Hepatocyte (in vitro differentiated cells): ENCODE measurements at regions not wholly inside any gene's neighbourhood (a gene's known extent, or its start where the extent isn't known, plus 50 kb on each side); places are given as distances from the start of the nearest gene placed in this dataset.

Experiments used
- DNase-seq: peaks from one replicate; pipeline ENCODE4 v3.0.0-alpha.2; 2016; ENCODE audit warnings: low spot score
- H2AFZ ChIP-seq: fragments of 200-600 bp; sonication (generic); 2 replicates; pipeline ENCODE4 v1.6.0; 2016; ENCODE audit warnings: antibody characterized with exemption, mild to moderate bottlenecking
- H3K27ac ChIP-seq: fragments of 200-600 bp; sonication (generic); 2 replicates; pipeline ENCODE4 v1.5.1; 2016; ENCODE audit warnings: mild to moderate bottlenecking
- H3K27me3 ChIP-seq: fragments of 200-600 bp; sonication (generic); 2 replicates; pipeline ENCODE4 v1.6.1; 2016
- H3K36me3 ChIP-seq: fragments of 200-600 bp; sonication (generic); replicated peaks from 2 replicates; pipeline ENCODE4 v1.5.1; 2016; ENCODE audit warnings: low read depth; ENCODE audit not compliant: insufficient read depth
- H3K4me1 ChIP-seq: fragments of 200-600 bp; sonication (generic); 2 replicates; pipeline ENCODE4 v1.5.1; 2016; ENCODE audit warnings: mild to moderate bottlenecking, moderate library complexity; ENCODE audit not compliant: insufficient read depth
- H3K4me2 ChIP-seq: fragments of 200-600 bp; sonication (generic); 2 replicates; pipeline ENCODE4 v1.6.0; 2016
- H3K4me3 ChIP-seq: fragments of 200-600 bp; sonication (generic); 2 replicates; pipeline ENCODE4 v1.5.1; 2016; ENCODE audit warnings: mild to moderate bottlenecking
- H3K79me2 ChIP-seq: fragments of 200-600 bp; sonication (generic); 2 replicates; pipeline ENCODE4 v1.6.0; 2017; ENCODE audit warnings: mild to moderate bottlenecking
- H3K9me2 ChIP-seq: fragments of 200-600 bp; sonication (generic); replicated peaks from 2 replicates; pipeline ENCODE4 v1.6.0; 2017; ENCODE audit warnings: mild to moderate bottlenecking; ENCODE audit not compliant: insufficient read depth
- H3K9me3 ChIP-seq: fragments of 200-600 bp; sonication (generic); 2 replicates; pipeline ENCODE4 v1.5.1; 2016; ENCODE audit warnings: low read depth, mild to moderate bottlenecking
- H4K20me1 ChIP-seq: fragments of 200-600 bp; sonication (generic); 2 replicates; pipeline ENCODE4 v1.6.0; 2016; ENCODE audit warnings: mild to moderate bottlenecking; ENCODE audit not compliant: insufficient read depth, poor library complexity, severe bottlenecking
- EZH2 ChIP-seq: fragments of 200-600 bp; sonication (generic); IDR thresholded peaks from 2 replicates; pipeline ENCODE4 v1.6.1; 2016; ENCODE audit warnings: antibody characterized with exemption, mild to moderate bottlenecking, borderline replicate concordance
- EZH2phosphoT487 ChIP-seq: fragments of 200-600 bp; sonication (generic); IDR thresholded peaks from one replicate; pipeline ENCODE4 v1.6.1; 2018; ENCODE audit warnings: antibody characterized with exemption, mild to moderate bottlenecking, low read depth, moderate library complexity; ENCODE audit not compliant: unreplicated experiment, severe bottlenecking
- WGBS: methylation state at CpG from one replicate; pipeline ENCODE4 v1.1.6; 2016; ENCODE audit warnings: low lambda C conversion rate; ENCODE audit errors: missing lambda C conversion rate; 5-methylcytosine and 5-hydroxymethylcytosine counted together
- TF ChIP-seq, protein P1 (sequence below): fragments of 200-600 bp; sonication (generic); IDR thresholded peaks from 2 replicates; pipeline ENCODE4 v1.5.1; 2016; ENCODE audit warnings: antibody characterized with exemption, mild to moderate bottlenecking; ENCODE audit not compliant: poor library complexity

DNA sequence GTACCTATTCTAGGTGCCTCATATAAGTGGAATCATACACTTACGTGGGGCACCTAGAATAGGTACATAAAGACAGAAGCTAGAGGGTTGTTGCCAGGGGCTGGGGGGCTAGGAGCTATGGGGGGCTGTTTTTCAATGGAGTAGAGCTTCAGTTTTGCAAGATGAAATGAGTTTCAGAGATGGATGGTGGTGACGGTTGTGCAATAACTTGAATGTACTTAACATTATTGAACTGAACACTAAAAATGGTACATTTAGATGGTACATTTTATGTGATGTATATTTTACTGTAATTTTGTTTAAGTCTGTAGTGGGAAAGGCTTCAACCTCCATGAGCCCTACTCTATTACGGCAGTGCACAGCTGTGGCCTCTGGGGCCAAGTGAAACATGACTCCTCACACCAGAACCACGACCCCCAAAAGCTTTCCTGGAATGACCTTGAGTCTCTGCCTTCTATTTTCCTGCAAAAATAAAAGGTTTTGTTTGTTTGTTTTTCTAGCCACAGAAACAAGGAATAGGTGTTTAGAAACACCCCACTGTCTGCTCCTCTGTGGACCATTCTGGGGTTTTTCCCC is 147.3 kb upstream of the PLXNA4 start:
- Histone ChIP-seq H2AFZ (no peak overlapping the region), H3K9me2 (no peaks in the 10 kb centered on the region), H3K4me2 (no peak overlapping the region), H3K9me3 (no peaks in the 10 kb centered on the region), H3K27me3 (no peaks in the 10 kb centered on the region), H3K27ac (no peak overlapping the region), H4K20me1 (no peaks in the 10 kb centered on the region), H3K4me3 (no peak overlapping the region), H3K79me2 (no peaks in the 10 kb centered on the region), H3K4me1 (no peaks in the 10 kb centered on the region), H3K36me3 (no peaks in the 10 kb centered on the region)
- TF ChIP-seq EZH2phosphoT487 (no peak), EZH2 (no peak)
- TF ChIP-seq, protein P1, sequence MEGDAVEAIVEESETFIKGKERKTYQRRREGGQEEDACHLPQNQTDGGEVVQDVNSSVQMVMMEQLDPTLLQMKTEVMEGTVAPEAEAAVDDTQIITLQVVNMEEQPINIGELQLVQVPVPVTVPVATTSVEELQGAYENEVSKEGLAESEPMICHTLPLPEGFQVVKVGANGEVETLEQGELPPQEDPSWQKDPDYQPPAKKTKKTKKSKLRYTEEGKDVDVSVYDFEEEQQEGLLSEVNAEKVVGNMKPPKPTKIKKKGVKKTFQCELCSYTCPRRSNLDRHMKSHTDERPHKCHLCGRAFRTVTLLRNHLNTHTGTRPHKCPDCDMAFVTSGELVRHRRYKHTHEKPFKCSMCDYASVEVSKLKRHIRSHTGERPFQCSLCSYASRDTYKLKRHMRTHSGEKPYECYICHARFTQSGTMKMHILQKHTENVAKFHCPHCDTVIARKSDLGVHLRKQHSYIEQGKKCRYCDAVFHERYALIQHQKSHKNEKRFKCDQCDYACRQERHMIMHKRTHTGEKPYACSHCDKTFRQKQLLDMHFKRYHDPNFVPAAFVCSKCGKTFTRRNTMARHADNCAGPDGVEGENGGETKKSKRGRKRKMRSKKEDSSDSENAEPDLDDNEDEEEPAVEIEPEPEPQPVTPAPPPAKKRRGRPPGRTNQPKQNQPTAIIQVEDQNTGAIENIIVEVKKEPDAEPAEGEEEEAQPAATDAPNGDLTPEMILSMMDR = no peak
- WGBS = 67% methylated on average over 4 of the region's 4 CpGs
- DNase-seq = no peak

DNA sequence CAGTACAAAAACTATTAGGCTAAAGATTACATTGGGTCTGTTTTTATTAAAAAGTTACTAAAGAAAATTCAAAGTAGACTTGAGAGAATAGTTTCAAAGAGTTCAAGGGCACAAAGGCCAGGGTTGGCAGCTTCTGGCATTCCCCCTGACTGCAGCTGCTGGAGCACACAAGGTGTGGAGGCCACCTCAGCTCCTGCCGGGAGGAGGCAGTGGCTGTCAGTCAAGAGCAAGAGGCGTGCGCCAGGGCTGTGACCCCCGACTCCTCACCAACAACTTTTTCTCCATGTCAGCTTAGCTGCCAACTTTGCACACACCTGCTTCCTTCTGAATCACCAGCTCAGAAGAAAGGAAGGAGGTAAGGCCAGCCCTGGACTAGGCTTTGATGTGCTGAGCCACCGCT is 144.6 kb upstream of the PLXNA4 start:
- Histone ChIP-seq H3K4me1 (no peaks in the 10 kb centered on the region), H3K4me3 (no peak overlapping the region), H3K4me2 (no peak overlapping the region), H3K79me2 (no peaks in the 10 kb centered on the region), H3K9me3 (no peaks in the 10 kb centered on the region), H4K20me1 (no peaks in the 10 kb centered on the region), H3K27ac (no peak overlapping the region), H3K36me3 (no peaks in the 10 kb centered on the region), H2AFZ (no peak overlapping the region), H3K27me3 (no peaks in the 10 kb centered on the region), H3K9me2 (no peaks in the 10 kb centered on the region)
- DNase-seq = no peak
- TF ChIP-seq EZH2 (no peak), EZH2phosphoT487 (no peak)
- TF ChIP-seq, protein P1 = no peak
- 79% methylated on average over 5 of the region's 5 CpGs for WGBS

DNA sequence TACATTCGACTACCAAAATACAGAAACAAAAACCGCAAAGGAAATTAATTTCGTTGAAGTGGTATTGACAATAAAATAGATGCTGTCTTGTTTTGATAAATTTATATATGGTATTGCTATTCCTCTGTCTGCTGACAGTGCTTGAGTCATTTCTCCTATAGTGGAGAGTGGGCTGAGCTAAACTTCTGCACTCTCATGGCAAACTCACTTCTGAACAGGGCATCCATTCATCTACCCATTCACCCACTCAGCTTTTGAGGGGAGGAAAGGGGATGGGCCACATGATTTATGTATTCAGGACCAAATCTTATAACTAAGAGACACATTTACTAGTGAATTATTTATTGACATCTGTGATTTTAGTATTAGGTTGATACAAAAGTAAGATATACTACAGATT is 137.6 kb upstream of the PLXNA4 start:
- TF ChIP-seq EZH2 (no peak), EZH2phosphoT487 (no peak)
- TF ChIP-seq, protein P1 = no peak
- DNase-seq = no peak
- H3K4me2 ChIP-seq = no peak overlapping the region
- no peak overlapping the region for H2AFZ ChIP-seq
- no peaks in the 10 kb centered on the region for H3K27me3 ChIP-seq
- H4K20me1 ChIP-seq = no peaks in the 10 kb centered on the region
- H3K4me3 ChIP-seq = no peak overlapping the region
- H3K36me3 ChIP-seq = no peaks in the 10 kb centered on the region
- no peaks in the 10 kb centered on the region for H3K9me3 ChIP-seq
- 96% methylated on average over 3 of the region's 3 CpGs for WGBS
- no peaks in the 10 kb centered on the region for H3K4me1 ChIP-seq
- no peaks in the 10 kb centered on the region for H3K9me2 ChIP-seq
- H3K79me2 ChIP-seq = no peaks in the 10 kb centered on the region
- no peak overlapping the region for H3K27ac ChIP-seq
